ENCODE measurements at regions not wholly inside any gene's neighbourhood (a gene's known extent, or its start where the extent isn't known, plus 50 kb on each side); places are given as distances from the start of the nearest gene placed in this dataset.

GRCh38 chr19:30743011-30743410, 370.8 kb downstream of the ZNF536 start:
- no peaks in the 10 kb centered on the region for H3K79me2 ChIP-seq (ENCODE audit: insufficient read depth, low read depth, low read length)
- no peaks in the 10 kb centered on the region for H4K20me1 ChIP-seq (ENCODE audit: insufficient read depth, low read length)
- no TSS peak for BruUV-seq (replicated peaks)
- H3K36me3 ChIP-seq (ENCODE audit: insufficient read depth, low read length), result no peaks in the 10 kb centered on the region
- ChIA-PET POLR2A (no interaction called here), CTCF (ENCODE audit: unreplicated experiment) (no interaction called here)
- H3K27ac ChIP-seq (ENCODE audit: low read depth, low read length, poor library complexity, severe bottlenecking), result no peak overlapping the region
- H3K4me2 ChIP-seq (ENCODE audit: low read length), result no peak overlapping the region
- H3K4me1 ChIP-seq (ENCODE audit: insufficient read depth, low read length, poor library complexity, severe bottlenecking), result no peaks in the 10 kb centered on the region
- intact Hi-C loops (cut with micrococcal nuclease; ENCODE audit: unreplicated experiment), result no loop called here
- no peak for DNase-seq (ENCODE audit: low spot score)
- no peak overlapping the region for H2AFZ ChIP-seq (ENCODE audit: low read length)
- H3K4me3 ChIP-seq (ENCODE audit: low read depth, low read length, poor library complexity, severe bottlenecking), result no peak overlapping the region
- no peak for TF ChIP-seq CTCF (conservative IDR thresholded peaks at IDR 0.05; ENCODE audit: low read length)
- no peak for TF ChIP-seq EZH2phosphoT487 (IDR thresholded peaks at IDR 0.05; ENCODE audit: borderline replicate concordance, low read depth, low read length)
- no peaks in the 10 kb centered on the region for H3K9me3 ChIP-seq (ENCODE audit: low read length)
- H3K9me2 ChIP-seq (ENCODE audit: insufficient read depth, low read length), result no peaks in the 10 kb centered on the region

- no peak overlapping the region for H2AFZ ChIP-seq (ENCODE audit: low read length)
- no peaks in the 10 kb centered on the region for H3K9me3 ChIP-seq (ENCODE audit: low read length)
- H3K9me2 ChIP-seq (ENCODE audit: insufficient read depth, low read length), result no peaks in the 10 kb centered on the region
- intact Hi-C loops (cut with micrococcal nuclease; ENCODE audit: unreplicated experiment), result no loop called here
- TF ChIP-seq EZH2phosphoT487 (IDR thresholded peaks at IDR 0.05; ENCODE audit: borderline replicate concordance, low read depth, low read length) (no peak), CTCF (conservative IDR thresholded peaks at IDR 0.05; ENCODE audit: low read length) (no peak)
- H3K27ac ChIP-seq (ENCODE audit: low read depth, low read length, poor library complexity, severe bottlenecking), result no peak overlapping the region
- ChIA-PET CTCF (ENCODE audit: unreplicated experiment) (no interaction called here), POLR2A (no interaction called here)
- no peaks in the 10 kb centered on the region for H3K36me3 ChIP-seq (ENCODE audit: insufficient read depth, low read length)
- no peaks in the 10 kb centered on the region for H4K20me1 ChIP-seq (ENCODE audit: insufficient read depth, low read length)
- no peak for DNase-seq (ENCODE audit: low spot score)
- H3K79me2 ChIP-seq (ENCODE audit: insufficient read depth, low read depth, low read length), result no peaks in the 10 kb centered on the region
- BruUV-seq (replicated peaks), result no TSS peak
- H3K4me2 ChIP-seq (ENCODE audit: low read length), result no peak overlapping the region
- no peaks in the 10 kb centered on the region for H3K4me1 ChIP-seq (ENCODE audit: insufficient read depth, low read length, poor library complexity, severe bottlenecking)
- H3K4me3 ChIP-seq (ENCODE audit: low read depth, low read length, poor library complexity, severe bottlenecking), result no peak overlapping the region
Measured at GRCh38 chr19:30742406-30742938, 370.3 kb downstream of the ZNF536 start.

GRCh38 chr19:30741566-30741965, 369.4 kb downstream of the ZNF536 start:
- no peaks in the 10 kb centered on the region for H3K9me2 ChIP-seq (ENCODE audit: insufficient read depth, low read length)
- H2AFZ ChIP-seq (ENCODE audit: low read length), result no peak overlapping the region
- no peak for DNase-seq (ENCODE audit: low spot score)
- H3K79me2 ChIP-seq (ENCODE audit: insufficient read depth, low read depth, low read length), result no peaks in the 10 kb centered on the region
- no peak overlapping the region for H3K4me2 ChIP-seq (ENCODE audit: low read length)
- H3K27ac ChIP-seq (ENCODE audit: low read depth, low read length, poor library complexity, severe bottlenecking), result no peak overlapping the region
- intact Hi-C loops (cut with micrococcal nuclease; ENCODE audit: unreplicated experiment), result no loop called here
- H3K4me1 ChIP-seq (ENCODE audit: insufficient read depth, low read length, poor library complexity, severe bottlenecking), result no peaks in the 10 kb centered on the region
- ChIA-PET CTCF (ENCODE audit: unreplicated experiment) (no interaction called here), POLR2A (no interaction called here)
- BruUV-seq (replicated peaks), result no TSS peak
- H3K9me3 ChIP-seq (ENCODE audit: low read length), result no peaks in the 10 kb centered on the region
- no peak overlapping the region for H3K4me3 ChIP-seq (ENCODE audit: low read depth, low read length, poor library complexity, severe bottlenecking)
- TF ChIP-seq EZH2phosphoT487 (IDR thresholded peaks at IDR 0.05; ENCODE audit: borderline replicate concordance, low read depth, low read length) (no peak), CTCF (conservative IDR thresholded peaks at IDR 0.05; ENCODE audit: low read length) (no peak)
- H4K20me1 ChIP-seq (ENCODE audit: insufficient read depth, low read length), result no peaks in the 10 kb centered on the region
- no peaks in the 10 kb centered on the region for H3K36me3 ChIP-seq (ENCODE audit: insufficient read depth, low read length)
